CD4-positive, alpha-beta T cell (primary cell): ENCODE measurements at regions not wholly inside any gene's neighbourhood (a gene's known extent, or its start where the extent isn't known, plus 50 kb on each side); places are given as distances from the start of the nearest gene placed in this dataset.

Experiments used
- ATAC-seq: fragments of 200-7000 bp; cut with Tn5 transposase; one replicate; pipeline ENCODE4 v1.10.0; 2022; ENCODE audit warnings: mild to moderate bottlenecking; ENCODE audit not compliant: poor library complexity
- CTCF ChIA-PET: fragments of 350-600 bp; sonication (Branson Sonifier 250); formaldehyde crosslinking; loops from one replicate; lab custom pipeline; 2021; ENCODE audit warnings: antibody characterized with exemption, inconsistent platforms; lab: Charles Lee
- POLR2A ChIA-PET: fragments of 350-600 bp; sonication (Branson Sonifier 250); formaldehyde crosslinking; loops from one replicate; lab custom pipeline; 2021; ENCODE audit warnings: antibody characterized with exemption, inconsistent platforms; lab: Charles Lee
- DNase-seq, 14 experiments: peaks; one replicate each; pipeline ENCODE4 v3.0.0-alpha.2; 2013 to 2020; ENCODE audit warnings: mixed read lengths in 2 of 14
- H3K27ac ChIP-seq, 2 donors: one replicate each; pipeline versions ENCODE4 v1.5.1 to v1.7.0; 2013; ENCODE audit warnings: low read length in 2 of 2, low read depth in 1 of 2, mild to moderate bottlenecking in 1 of 2
- H3K27me3 ChIP-seq, 2 experiments: 1 replicate in 1 of 2; 2 replicates in 1 of 2; pipeline versions ENCODE4 v1.6.1 to v1.7.0; 2013; ENCODE audit warnings: low read length in 2 of 2, control low read depth in 1 of 2, mild to moderate bottlenecking in 1 of 2, moderate library complexity in 1 of 2; ENCODE audit not compliant: insufficient read depth in 2 of 2, control insufficient read depth in 1 of 2
- H3K36me3 ChIP-seq: one replicate; pipeline ENCODE4 v1.6.1; 2013; ENCODE audit warnings: low read length, control low read depth; ENCODE audit not compliant: insufficient read depth
- H3K4me1 ChIP-seq: one replicate; pipeline ENCODE4 v1.6.1; 2013; ENCODE audit warnings: low read length, control low read depth; ENCODE audit not compliant: insufficient read depth
- H3K4me3 ChIP-seq: one replicate; pipeline ENCODE4 v1.5.1; 2013; ENCODE audit warnings: mild to moderate bottlenecking, low read length, moderate library complexity
- H3K9me3 ChIP-seq, 2 experiments: 1 replicate in 1 of 2; 2 replicates in 1 of 2; pipeline versions ENCODE4 v1.6.1 to v1.7.0; 2013; ENCODE audit warnings: low read length in 2 of 2, mild to moderate bottlenecking in 2 of 2, control low read depth in 1 of 2, moderate library complexity in 1 of 2; ENCODE audit not compliant: control insufficient read depth in 1 of 2, insufficient read depth in 1 of 2
- H3K27ac Mint-ChIP-seq: one replicate; pipeline ENCODE4 v1.8.0; 2020; ENCODE audit warnings: mixed read lengths
- H3K27me3 Mint-ChIP-seq: one replicate; pipeline ENCODE4 v1.8.0; 2021; ENCODE audit warnings: mixed read lengths
- H3K36me3 Mint-ChIP-seq: one replicate; pipeline ENCODE4 v1.8.0; 2021; ENCODE audit warnings: low read depth, mixed read lengths
- H3K4me1 Mint-ChIP-seq: one replicate; pipeline ENCODE4 v1.8.0; 2021; ENCODE audit warnings: low read depth, mixed read lengths
- H3K4me3 Mint-ChIP-seq: one replicate; pipeline ENCODE4 v1.8.0; 2020; ENCODE audit warnings: mild to moderate bottlenecking, mixed read lengths
- H3K9me3 Mint-ChIP-seq: one replicate; pipeline ENCODE4 v1.8.0; 2020; ENCODE audit warnings: mixed read lengths
- intact Hi-C, 2 experiments: fragments of 100-400 bp; cut with DNase I in 1 of 2; cut with micrococcal nuclease in 1 of 2; formaldehyde crosslinking; loops; one replicate each; pipeline versions ENCODE4 v1.15.1 to v1.9.0; 2023 to 2025; cut with DNase I, micrococcal nuclease
- TF ChIP-seq, protein P1 (sequence below): fragments of 200-600 bp; IDR thresholded peaks from one replicate; pipeline ENCODE4 v1.8.0; 2022; ENCODE audit warnings: antibody characterized with exemption, mild to moderate bottlenecking

DNA sequence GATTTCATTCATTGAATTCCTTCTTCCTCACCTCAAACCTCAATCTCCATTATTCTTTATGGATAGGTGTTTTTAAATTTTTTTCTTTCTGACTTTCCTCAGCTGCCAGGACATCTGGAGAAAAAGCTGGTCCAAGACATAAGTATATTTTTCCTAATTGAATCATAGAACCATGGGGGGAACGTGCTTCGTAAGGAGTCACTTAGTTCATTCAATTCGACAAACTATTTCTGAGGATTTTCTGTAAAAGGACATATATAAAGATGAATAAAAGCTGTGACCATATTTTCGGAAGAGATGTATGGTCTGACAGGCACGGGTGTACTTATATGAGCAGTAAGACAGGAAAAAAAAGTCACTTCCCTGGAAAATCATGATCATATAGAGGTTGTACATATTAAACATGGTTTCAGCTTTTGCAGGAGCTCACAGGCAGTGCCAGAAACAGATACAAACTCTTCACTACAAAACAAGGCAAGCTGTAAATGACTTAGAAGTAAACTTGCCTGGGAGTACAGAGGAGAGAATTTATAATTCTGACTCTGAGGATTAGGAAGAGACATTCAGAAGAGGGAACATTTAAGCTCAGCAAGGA is 88.2 kb upstream of the EGR2 start:
- TF ChIP-seq, protein P1, sequence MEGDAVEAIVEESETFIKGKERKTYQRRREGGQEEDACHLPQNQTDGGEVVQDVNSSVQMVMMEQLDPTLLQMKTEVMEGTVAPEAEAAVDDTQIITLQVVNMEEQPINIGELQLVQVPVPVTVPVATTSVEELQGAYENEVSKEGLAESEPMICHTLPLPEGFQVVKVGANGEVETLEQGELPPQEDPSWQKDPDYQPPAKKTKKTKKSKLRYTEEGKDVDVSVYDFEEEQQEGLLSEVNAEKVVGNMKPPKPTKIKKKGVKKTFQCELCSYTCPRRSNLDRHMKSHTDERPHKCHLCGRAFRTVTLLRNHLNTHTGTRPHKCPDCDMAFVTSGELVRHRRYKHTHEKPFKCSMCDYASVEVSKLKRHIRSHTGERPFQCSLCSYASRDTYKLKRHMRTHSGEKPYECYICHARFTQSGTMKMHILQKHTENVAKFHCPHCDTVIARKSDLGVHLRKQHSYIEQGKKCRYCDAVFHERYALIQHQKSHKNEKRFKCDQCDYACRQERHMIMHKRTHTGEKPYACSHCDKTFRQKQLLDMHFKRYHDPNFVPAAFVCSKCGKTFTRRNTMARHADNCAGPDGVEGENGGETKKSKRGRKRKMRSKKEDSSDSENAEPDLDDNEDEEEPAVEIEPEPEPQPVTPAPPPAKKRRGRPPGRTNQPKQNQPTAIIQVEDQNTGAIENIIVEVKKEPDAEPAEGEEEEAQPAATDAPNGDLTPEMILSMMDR = no peak
- Histone ChIP-seq H3K4me3 (no peak overlapping the region), H3K27ac (no peak overlapping the region), H3K36me3 (no peaks in the 10 kb centered on the region), H3K27me3 (peaks cover 0 to 4% of the 10 kb centered on the region in 2 experiments), H3K9me3 (no peaks in the 10 kb centered on the region), H3K4me1 (no peaks in the 10 kb centered on the region)
- no peaks in the 10 kb centered on the region for H3K4me1 Mint-ChIP-seq
- DNase-seq (no peak), ATAC-seq (no peak)
- H3K36me3 Mint-ChIP-seq = no peaks in the 10 kb centered on the region
- H3K9me3 Mint-ChIP-seq = no peaks in the 10 kb centered on the region
- no peak overlapping the region for H3K27ac Mint-ChIP-seq
- intact Hi-C loops = no loop called here
- peaks cover 12% of the 10 kb centered on the region for H3K27me3 Mint-ChIP-seq
- H3K4me3 Mint-ChIP-seq = no peak overlapping the region
- POLR2A ChIA-PET = no interaction called here
- CTCF ChIA-PET = no interaction called here

DNA sequence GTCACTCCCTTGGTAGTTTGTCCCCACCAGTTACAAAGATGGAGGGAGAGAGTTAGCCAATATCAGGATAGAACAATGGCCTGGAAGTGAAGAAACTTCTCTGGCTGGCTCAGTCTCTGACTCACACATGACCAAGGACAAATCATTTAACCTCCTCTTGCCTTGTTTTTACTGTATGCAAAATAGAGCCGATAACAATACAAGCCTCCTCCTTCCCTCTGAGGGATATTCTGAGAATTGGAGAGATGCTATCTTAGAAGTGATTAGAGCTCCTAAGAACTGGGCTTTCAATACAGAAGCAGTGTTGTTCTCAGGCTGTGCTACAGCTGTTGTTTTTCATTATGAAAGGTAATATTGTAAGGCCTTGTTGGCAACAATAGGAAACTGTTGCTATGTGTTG is 87.7 kb upstream of the EGR2 start:
- intact Hi-C loops = no loop called here
- ATAC-seq (no peak), DNase-seq (no peak)
- no peak overlapping the region for H3K27ac Mint-ChIP-seq
- no peaks in the 10 kb centered on the region for H3K9me3 Mint-ChIP-seq
- peaks cover 12% of the 10 kb centered on the region for H3K27me3 Mint-ChIP-seq
- Histone ChIP-seq H3K27ac (no peak overlapping the region), H3K4me1 (no peaks in the 10 kb centered on the region), H3K27me3 (peaks cover 0 to 4% of the 10 kb centered on the region in 2 experiments), H3K9me3 (no peaks in the 10 kb centered on the region), H3K36me3 (no peaks in the 10 kb centered on the region), H3K4me3 (no peak overlapping the region)
- H3K4me3 Mint-ChIP-seq = no peak overlapping the region
- H3K4me1 Mint-ChIP-seq = no peaks in the 10 kb centered on the region
- TF ChIP-seq, protein P1 = no peak
- H3K36me3 Mint-ChIP-seq = no peaks in the 10 kb centered on the region
- ChIA-PET POLR2A (no interaction called here), CTCF (no interaction called here)

DNA sequence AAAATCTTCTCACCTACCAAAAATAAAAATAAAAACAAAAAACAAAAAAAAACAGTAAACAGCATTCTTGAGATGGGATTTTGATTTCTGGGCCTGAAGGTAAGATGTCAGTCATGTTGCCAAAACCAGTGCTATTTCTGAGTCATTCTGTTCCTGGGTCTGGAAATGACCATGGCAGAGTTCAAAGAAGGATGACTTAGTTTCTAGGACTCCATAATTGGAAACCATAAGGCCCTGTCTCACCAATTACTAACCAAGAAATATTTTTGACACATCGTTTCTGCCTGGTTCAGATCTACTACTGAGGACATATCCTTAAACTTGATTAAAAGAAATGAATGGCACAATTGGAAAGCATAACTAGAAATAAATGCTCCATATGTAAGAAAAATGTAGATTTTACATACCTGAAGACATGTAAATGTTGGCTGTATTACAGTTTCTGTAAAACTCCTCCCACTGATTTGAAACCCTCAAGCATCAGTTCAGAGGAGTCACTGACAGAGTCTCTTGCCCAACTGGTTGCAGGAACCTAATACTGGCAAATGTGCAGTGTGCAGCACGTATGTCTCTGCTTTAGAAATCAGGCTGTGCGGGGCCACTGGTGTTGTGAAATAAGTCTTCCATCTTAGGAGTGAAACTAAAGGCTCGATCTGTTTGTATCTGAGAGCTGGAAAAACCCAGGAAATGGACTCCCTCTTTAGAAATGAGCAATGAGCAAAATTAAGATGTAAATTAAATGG is 84.8 kb upstream of the EGR2 start:
- no peak for DNase-seq
- Histone ChIP-seq H3K9me3 (no peaks in the 10 kb centered on the region), H3K4me1 (no peaks in the 10 kb centered on the region), H3K36me3 (no peaks in the 10 kb centered on the region), H3K27me3 (no peaks in the 10 kb centered on the region), H3K4me3 (no peak overlapping the region), H3K27ac (no peak overlapping the region)
- POLR2A ChIA-PET = no interaction called here
- Mint-ChIP-seq H3K27me3 (peaks cover 8% of the 10 kb centered on the region), H3K27ac (no peak overlapping the region), H3K36me3 (no peaks in the 10 kb centered on the region), H3K9me3 (no peaks in the 10 kb centered on the region), H3K4me1 (no peaks in the 10 kb centered on the region), H3K4me3 (no peak overlapping the region)
- TF ChIP-seq, protein P1 = no peak
- intact Hi-C loops = no loop called here
- CTCF ChIA-PET = no interaction called here
- ATAC-seq = no peak
